ENCODE measurements at regions not wholly inside any gene's neighbourhood (a gene's known extent, or its start where the extent isn't known, plus 50 kb on each side); places are given as distances from the start of the nearest gene placed in this dataset.

DNA sequence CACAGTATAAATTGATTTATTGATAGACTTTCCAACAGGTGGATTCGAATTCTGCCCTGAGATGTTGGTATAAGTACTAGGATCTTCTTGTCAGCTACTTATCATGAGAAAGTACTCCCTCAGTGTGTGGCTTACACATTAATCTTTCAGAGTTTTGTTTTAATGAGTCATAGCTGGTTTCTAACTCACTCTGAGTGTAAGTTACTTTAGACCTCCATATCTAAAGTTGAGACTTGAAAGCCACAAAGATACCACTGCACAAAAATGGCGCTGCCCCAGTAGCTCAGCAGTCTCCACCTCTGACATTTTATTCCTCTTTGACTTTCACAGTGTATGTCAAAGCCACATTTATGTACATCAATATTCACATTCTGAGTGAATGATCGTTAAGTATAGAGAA lies 318.5 kb downstream of the ARAP2 start:
- Histone ChIP-seq H3K27me3 (replicated peaks; ENCODE audit: control insufficient read depth, insufficient read depth, low read length) (no peaks in the 10 kb centered on the region), H3K36me3 (ENCODE audit: control insufficient read depth, insufficient read depth, low read length) (no peaks in the 10 kb centered on the region), H3K4me3 (replicated peaks; ENCODE audit: low read depth, low read length) (no peak overlapping the region)
- TF ChIP-seq, protein P1, sequence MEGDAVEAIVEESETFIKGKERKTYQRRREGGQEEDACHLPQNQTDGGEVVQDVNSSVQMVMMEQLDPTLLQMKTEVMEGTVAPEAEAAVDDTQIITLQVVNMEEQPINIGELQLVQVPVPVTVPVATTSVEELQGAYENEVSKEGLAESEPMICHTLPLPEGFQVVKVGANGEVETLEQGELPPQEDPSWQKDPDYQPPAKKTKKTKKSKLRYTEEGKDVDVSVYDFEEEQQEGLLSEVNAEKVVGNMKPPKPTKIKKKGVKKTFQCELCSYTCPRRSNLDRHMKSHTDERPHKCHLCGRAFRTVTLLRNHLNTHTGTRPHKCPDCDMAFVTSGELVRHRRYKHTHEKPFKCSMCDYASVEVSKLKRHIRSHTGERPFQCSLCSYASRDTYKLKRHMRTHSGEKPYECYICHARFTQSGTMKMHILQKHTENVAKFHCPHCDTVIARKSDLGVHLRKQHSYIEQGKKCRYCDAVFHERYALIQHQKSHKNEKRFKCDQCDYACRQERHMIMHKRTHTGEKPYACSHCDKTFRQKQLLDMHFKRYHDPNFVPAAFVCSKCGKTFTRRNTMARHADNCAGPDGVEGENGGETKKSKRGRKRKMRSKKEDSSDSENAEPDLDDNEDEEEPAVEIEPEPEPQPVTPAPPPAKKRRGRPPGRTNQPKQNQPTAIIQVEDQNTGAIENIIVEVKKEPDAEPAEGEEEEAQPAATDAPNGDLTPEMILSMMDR (IDR thresholded peaks at IDR 0.05; ENCODE audit: insufficient read depth, low read length, poor library complexity, severe bottlenecking) = no peak
- no peak for DNase-seq (ENCODE audit: extremely low read depth, insufficient read length)

DNA sequence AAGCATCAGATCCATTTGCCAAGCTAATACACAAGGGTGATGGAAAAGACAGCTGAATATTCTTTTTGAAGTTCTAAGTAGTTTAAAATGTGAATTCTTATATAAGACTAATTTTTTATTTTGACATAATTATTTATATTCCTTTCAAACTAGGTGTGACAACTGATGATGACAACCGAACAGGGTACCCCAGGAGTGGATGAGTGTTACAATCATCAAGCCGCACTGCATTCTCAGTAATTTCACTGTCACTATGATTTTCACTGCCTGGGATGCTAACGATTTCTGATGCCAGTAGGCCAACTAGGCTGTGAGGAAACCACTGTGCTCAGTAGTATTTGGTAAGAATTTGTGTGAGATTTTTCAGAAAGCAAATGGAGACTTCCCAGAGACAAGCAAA lies 317.5 kb downstream of the ARAP2 start:
- TF ChIP-seq, protein P1 (IDR thresholded peaks at IDR 0.05; ENCODE audit: insufficient read depth, low read length, poor library complexity, severe bottlenecking) = no peak
- DNase-seq (ENCODE audit: extremely low read depth, insufficient read length) = no peak

DNA sequence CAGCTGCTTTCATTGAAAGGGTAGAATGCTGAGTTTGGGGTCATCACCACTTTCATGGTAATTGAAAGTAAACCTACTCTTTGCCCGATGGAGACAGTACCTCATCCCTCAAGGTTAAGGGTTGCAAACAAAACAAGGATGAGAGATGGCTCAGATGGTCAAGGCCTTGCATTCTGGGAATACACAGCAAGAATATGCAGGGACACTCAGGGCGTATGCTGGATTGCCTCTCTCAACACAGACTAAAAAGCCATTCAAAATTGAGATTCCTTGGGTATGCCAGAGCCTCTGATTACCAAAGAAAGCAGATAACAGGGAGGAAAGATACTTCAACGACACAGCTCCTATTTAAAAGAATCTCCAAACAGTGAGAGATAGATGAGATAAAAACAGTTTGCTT lies 310.4 kb downstream of the ARAP2 start:
- H3K4me3 ChIP-seq (replicated peaks; ENCODE audit: low read depth, low read length) = no peak overlapping the region

More for the DNA sequence above, 317.5 kb downstream of the ARAP2 start:
- H3K36me3 ChIP-seq (ENCODE audit: control insufficient read depth, insufficient read depth, low read length) = no peaks in the 10 kb centered on the region
- H3K4me3 ChIP-seq (replicated peaks; ENCODE audit: low read depth, low read length) = no peak overlapping the region
- H3K27me3 ChIP-seq (replicated peaks; ENCODE audit: control insufficient read depth, insufficient read depth, low read length) = no peaks in the 10 kb centered on the region

DNA sequence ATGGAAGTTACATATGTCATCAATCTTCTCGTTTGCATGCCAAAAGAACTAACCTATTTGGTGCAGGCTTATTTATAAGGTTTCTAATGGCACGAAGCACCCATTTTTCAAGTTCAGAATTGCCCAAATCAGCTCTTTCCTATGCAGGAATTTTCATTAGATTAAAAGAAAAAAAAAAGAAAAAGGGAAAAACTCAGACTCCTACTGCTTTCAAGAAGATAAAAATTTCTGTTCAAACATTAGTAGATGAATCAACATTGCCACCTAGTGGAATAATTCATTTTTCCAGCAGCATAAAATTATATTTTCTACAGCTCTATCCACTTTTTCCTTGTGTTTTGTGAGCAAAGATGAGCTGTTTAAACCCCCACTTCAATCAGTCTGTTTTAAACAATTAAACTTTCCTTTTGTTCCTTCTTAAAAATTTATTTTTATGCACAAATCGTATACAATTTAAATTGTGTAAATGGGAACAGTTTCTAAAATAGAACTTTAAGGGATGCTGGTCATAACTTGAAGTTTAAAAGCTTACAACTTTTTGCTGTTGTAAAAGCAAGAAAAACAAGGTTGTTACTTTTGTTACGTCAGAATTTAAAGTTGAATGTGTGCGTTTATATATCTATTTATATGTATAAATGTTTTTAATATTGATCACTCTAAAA lies 309.9 kb downstream of the ARAP2 start:
- TF ChIP-seq, protein P1 (IDR thresholded peaks at IDR 0.05; ENCODE audit: insufficient read depth, low read length, poor library complexity, severe bottlenecking) = peak; percentile 33
- H3K27me3 ChIP-seq (replicated peaks; ENCODE audit: control insufficient read depth, insufficient read depth, low read length) = no peaks in the 10 kb centered on the region
- H3K36me3 ChIP-seq (ENCODE audit: control insufficient read depth, insufficient read depth, low read length) = no peaks in the 10 kb centered on the region
- peak; percentile 5 for DNase-seq (ENCODE audit: extremely low read depth, insufficient read length)
- H3K4me3 ChIP-seq (replicated peaks; ENCODE audit: low read depth, low read length) = no peak overlapping the region

More for the DNA sequence above, 310.4 kb downstream of the ARAP2 start:
- Histone ChIP-seq H3K27me3 (replicated peaks; ENCODE audit: control insufficient read depth, insufficient read depth, low read length) (no peaks in the 10 kb centered on the region), H3K36me3 (ENCODE audit: control insufficient read depth, insufficient read depth, low read length) (no peaks in the 10 kb centered on the region)
- no peak for DNase-seq (ENCODE audit: extremely low read depth, insufficient read length)
- TF ChIP-seq, protein P1 (IDR thresholded peaks at IDR 0.05; ENCODE audit: insufficient read depth, low read length, poor library complexity, severe bottlenecking) = no peak

DNA sequence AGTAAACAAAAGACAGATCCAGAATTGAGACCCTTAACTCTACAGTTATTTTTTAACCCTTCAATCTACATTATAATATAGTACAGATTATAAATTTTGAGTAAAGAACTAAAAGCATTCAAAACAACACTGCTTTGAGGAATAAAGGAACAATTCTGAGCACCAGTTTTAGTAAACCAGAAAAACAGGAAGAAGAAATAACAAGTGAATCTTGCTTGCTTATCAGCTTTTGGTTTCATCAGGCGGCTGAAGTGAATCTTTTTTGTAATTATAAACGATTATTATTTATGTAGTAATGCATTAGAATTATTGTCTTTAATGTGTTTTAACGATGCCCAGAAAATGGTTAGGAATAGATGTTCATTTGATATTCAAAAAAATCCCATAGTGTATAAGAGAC lies 305.4 kb downstream of the ARAP2 start:
- TF ChIP-seq, protein P1 (IDR thresholded peaks at IDR 0.05; ENCODE audit: insufficient read depth, low read length, poor library complexity, severe bottlenecking) = no peak

DNA sequence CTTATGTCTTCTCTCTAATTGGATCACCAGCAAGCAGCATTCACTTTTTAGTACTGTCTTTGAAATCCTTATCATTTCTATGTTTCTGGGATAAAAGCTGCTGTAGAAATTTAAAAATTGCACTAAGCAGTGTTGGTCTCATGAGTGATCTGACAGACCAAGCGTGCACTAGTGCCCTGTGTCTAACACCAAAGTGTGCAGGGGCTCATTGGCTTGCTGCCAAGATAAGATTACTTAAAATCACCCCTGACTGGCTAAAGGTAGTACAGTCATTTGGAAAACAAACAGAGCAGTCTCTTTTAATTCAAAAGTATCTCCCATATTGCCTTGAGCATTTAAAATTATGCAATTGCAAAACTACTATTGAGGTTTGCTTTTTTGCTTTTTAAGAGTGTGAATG lies 304.6 kb downstream of the ARAP2 start:
- DNase-seq (ENCODE audit: extremely low read depth, insufficient read length) = no peak
- TF ChIP-seq, protein P1 (IDR thresholded peaks at IDR 0.05; ENCODE audit: insufficient read depth, low read length, poor library complexity, severe bottlenecking) = no peak

More for the DNA sequence above, 305.4 kb downstream of the ARAP2 start:
- H3K4me3 ChIP-seq (replicated peaks; ENCODE audit: low read depth, low read length) = no peak overlapping the region
- H3K36me3 ChIP-seq (ENCODE audit: control insufficient read depth, insufficient read depth, low read length) = no peaks in the 10 kb centered on the region
- no peaks in the 10 kb centered on the region for H3K27me3 ChIP-seq (replicated peaks; ENCODE audit: control insufficient read depth, insufficient read depth, low read length)
- DNase-seq (ENCODE audit: extremely low read depth, insufficient read length) = no peak

More for the DNA sequence above, 304.6 kb downstream of the ARAP2 start:
- no peaks in the 10 kb centered on the region for H3K36me3 ChIP-seq (ENCODE audit: control insufficient read depth, insufficient read depth, low read length)
- no peak overlapping the region for H3K4me3 ChIP-seq (replicated peaks; ENCODE audit: low read depth, low read length)
- no peaks in the 10 kb centered on the region for H3K27me3 ChIP-seq (replicated peaks; ENCODE audit: control insufficient read depth, insufficient read depth, low read length)
